ENCODE measurements at regions not wholly inside any gene's neighbourhood (a gene's known extent, or its start where the extent isn't known, plus 50 kb on each side); places are given as distances from the start of the nearest gene placed in this dataset.
"Not testable (repeated sequence)": the region's sequence is repeated elsewhere in the genome, so short reads cannot be mapped to it uniquely, and the experiment has no call there.

DNA sequence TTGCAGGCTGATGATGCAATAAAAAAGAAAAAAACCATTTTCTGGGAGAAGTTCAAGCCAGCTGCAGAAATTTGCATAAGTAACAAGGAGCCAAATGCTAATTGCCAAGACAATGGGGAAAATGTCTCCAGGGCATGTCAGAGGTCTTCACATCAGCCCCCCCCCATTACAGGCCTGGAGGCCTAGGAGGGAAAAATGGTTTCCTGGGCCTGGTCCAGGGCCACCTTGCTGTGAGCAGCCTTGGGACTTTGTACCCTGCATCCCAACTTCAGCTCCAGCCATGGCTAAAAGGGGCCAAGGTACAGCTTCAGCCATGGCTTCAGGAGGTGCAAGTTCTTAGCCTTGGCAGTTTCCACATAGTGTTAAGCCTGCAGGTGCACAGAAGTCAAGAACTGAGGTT is 160.0 kb upstream of the IRS4 start:
- TF ChIP-seq, protein P1, sequence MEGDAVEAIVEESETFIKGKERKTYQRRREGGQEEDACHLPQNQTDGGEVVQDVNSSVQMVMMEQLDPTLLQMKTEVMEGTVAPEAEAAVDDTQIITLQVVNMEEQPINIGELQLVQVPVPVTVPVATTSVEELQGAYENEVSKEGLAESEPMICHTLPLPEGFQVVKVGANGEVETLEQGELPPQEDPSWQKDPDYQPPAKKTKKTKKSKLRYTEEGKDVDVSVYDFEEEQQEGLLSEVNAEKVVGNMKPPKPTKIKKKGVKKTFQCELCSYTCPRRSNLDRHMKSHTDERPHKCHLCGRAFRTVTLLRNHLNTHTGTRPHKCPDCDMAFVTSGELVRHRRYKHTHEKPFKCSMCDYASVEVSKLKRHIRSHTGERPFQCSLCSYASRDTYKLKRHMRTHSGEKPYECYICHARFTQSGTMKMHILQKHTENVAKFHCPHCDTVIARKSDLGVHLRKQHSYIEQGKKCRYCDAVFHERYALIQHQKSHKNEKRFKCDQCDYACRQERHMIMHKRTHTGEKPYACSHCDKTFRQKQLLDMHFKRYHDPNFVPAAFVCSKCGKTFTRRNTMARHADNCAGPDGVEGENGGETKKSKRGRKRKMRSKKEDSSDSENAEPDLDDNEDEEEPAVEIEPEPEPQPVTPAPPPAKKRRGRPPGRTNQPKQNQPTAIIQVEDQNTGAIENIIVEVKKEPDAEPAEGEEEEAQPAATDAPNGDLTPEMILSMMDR (tag by site-specific recombination; IDR thresholded peaks at IDR 0.05), result not testable (repeated sequence)
- TF ChIP-seq MEIS1 (CRISPR knock-in tag; IDR thresholded peaks at IDR 0.05; ENCODE audit: borderline replicate concordance); YY1 (tag by site-specific recombination; IDR thresholded peaks at IDR 0.05); ZNF391 (tag by site-specific recombination; IDR thresholded peaks at IDR 0.05; ENCODE audit: borderline replicate concordance, low read depth); ZNF121 (tag by site-specific recombination; IDR thresholded peaks at IDR 0.05); ZSCAN16 (tag by site-specific recombination; IDR thresholded peaks at IDR 0.05); ZNF138 (tag by site-specific recombination; IDR thresholded peaks at IDR 0.05; ENCODE audit: borderline replicate concordance); ZEB2 (tag by site-specific recombination; IDR thresholded peaks at IDR 0.05); ZNF596 (tag by site-specific recombination; IDR thresholded peaks at IDR 0.05); ZFP37 (tag by site-specific recombination; IDR thresholded peaks at IDR 0.05): not testable (repeated sequence)

Measured in HEK293 (cell line).